ENCODE measurements at regions not wholly inside any gene's neighbourhood (a gene's known extent, or its start where the extent isn't known, plus 50 kb on each side); places are given as distances from the start of the nearest gene placed in this dataset.

DNA sequence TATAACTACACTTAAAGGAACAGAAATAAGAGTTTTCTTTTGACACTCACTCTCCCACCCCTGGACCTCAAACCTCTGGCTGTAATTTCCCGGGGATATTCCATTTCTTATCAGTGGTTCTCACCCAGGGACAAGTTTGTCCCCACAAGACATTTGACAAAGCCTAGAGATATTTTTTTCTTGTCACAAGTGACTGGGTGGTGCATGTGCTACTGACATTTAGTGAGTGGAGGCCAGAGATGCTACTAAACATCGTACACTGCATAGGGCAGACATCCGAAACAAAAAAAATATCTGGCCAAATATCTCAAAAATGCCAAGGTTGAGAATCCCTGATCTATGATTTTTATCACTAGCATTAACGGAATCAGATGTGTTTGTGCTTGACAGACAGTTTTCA lies 168.0 kb upstream of the FRMD4B start:
- Histone ChIP-seq H3K36me3 (ENCODE audit: insufficient read depth, low read length) (no peaks in the 10 kb centered on the region), H3K9me2 (ENCODE audit: insufficient read depth, low read length) (no peaks in the 10 kb centered on the region), H3K9me3 (ENCODE audit: low read length) (no peaks in the 10 kb centered on the region), H3K79me2 (replicated peaks; ENCODE audit: insufficient read depth, low read length) (no peaks in the 10 kb centered on the region), H4K20me1 (ENCODE audit: insufficient read depth) (no peaks in the 10 kb centered on the region), H3K9ac (ENCODE audit: low read length) (no peak overlapping the region), H3F3A (ENCODE audit: insufficient read depth, low read length, poor library complexity, severe bottlenecking) (no peaks in the 10 kb centered on the region), H3K4me2 (ENCODE audit: low read length) (no peak overlapping the region), H3K4me3 (ENCODE audit: low read length) (no peak overlapping the region), H3K27ac (ENCODE audit: low read length) (no peak overlapping the region), H3K27me3 (ENCODE audit: insufficient read depth, low read depth, low read length) (no peaks in the 10 kb centered on the region), H2AFZ (ENCODE audit: low read depth, low read length) (no peak overlapping the region)
- TF ChIP-seq TAF1 (IDR thresholded peaks at IDR 0.05; ENCODE audit: low read depth) = no peak
- TF ChIP-seq SMC3 (conservative IDR thresholded peaks at IDR 0.05; ENCODE audit: poor library complexity) = no peak
- TF ChIP-seq, protein P1, sequence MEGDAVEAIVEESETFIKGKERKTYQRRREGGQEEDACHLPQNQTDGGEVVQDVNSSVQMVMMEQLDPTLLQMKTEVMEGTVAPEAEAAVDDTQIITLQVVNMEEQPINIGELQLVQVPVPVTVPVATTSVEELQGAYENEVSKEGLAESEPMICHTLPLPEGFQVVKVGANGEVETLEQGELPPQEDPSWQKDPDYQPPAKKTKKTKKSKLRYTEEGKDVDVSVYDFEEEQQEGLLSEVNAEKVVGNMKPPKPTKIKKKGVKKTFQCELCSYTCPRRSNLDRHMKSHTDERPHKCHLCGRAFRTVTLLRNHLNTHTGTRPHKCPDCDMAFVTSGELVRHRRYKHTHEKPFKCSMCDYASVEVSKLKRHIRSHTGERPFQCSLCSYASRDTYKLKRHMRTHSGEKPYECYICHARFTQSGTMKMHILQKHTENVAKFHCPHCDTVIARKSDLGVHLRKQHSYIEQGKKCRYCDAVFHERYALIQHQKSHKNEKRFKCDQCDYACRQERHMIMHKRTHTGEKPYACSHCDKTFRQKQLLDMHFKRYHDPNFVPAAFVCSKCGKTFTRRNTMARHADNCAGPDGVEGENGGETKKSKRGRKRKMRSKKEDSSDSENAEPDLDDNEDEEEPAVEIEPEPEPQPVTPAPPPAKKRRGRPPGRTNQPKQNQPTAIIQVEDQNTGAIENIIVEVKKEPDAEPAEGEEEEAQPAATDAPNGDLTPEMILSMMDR (IDR thresholded peaks at IDR 0.05; ENCODE audit: poor library complexity, severe bottlenecking) = no peak
- no peak for TF ChIP-seq RAD21 (conservative IDR thresholded peaks at IDR 0.05)
- no peak for TF ChIP-seq EZH2 (IDR thresholded peaks at IDR 0.05; ENCODE audit: borderline replicate concordance, insufficient read depth, low read length, poor library complexity, severe bottlenecking)
- no peak for TF ChIP-seq MXI1 (conservative IDR thresholded peaks at IDR 0.05; ENCODE audit: poor library complexity, severe bottlenecking)
- TF ChIP-seq, protein P2, sequence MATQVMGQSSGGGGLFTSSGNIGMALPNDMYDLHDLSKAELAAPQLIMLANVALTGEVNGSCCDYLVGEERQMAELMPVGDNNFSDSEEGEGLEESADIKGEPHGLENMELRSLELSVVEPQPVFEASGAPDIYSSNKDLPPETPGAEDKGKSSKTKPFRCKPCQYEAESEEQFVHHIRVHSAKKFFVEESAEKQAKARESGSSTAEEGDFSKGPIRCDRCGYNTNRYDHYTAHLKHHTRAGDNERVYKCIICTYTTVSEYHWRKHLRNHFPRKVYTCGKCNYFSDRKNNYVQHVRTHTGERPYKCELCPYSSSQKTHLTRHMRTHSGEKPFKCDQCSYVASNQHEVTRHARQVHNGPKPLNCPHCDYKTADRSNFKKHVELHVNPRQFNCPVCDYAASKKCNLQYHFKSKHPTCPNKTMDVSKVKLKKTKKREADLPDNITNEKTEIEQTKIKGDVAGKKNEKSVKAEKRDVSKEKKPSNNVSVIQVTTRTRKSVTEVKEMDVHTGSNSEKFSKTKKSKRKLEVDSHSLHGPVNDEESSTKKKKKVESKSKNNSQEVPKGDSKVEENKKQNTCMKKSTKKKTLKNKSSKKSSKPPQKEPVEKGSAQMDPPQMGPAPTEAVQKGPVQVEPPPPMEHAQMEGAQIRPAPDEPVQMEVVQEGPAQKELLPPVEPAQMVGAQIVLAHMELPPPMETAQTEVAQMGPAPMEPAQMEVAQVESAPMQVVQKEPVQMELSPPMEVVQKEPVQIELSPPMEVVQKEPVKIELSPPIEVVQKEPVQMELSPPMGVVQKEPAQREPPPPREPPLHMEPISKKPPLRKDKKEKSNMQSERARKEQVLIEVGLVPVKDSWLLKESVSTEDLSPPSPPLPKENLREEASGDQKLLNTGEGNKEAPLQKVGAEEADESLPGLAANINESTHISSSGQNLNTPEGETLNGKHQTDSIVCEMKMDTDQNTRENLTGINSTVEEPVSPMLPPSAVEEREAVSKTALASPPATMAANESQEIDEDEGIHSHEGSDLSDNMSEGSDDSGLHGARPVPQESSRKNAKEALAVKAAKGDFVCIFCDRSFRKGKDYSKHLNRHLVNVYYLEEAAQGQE (IDR thresholded peaks at IDR 0.05; ENCODE audit: borderline replicate concordance) = no peak
- no peak for TF ChIP-seq EP300 (conservative IDR thresholded peaks at IDR 0.05; ENCODE audit: poor library complexity, severe bottlenecking)
- TF ChIP-seq POLR2AphosphoS5 (IDR thresholded peaks at IDR 0.05) = no peak

DNA sequence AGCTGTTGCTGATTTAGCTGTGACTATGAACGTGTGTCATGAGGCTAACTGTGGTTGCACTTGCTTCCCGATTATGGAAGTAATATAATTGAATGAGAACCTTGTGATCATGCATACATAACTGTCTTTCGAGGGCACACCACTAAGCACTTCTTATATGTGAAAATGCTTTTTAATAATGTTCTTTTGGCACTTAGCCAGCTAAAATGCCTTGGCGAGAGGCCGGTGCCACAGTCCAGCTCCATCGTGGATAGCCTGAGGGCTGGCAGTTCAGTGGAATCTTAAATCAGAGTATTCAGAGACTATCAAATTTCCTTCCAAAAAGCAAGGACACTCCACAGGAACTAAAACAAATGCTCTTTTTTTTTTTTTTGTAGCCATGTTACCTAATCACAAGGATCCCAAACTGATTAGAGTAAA lies 161.6 kb upstream of the FRMD4B start:
- Histone ChIP-seq H3K36me3 (ENCODE audit: insufficient read depth, low read length) (no peaks in the 10 kb centered on the region), H3K4me2 (ENCODE audit: low read length) (no peak overlapping the region), H4K20me1 (ENCODE audit: insufficient read depth) (no peaks in the 10 kb centered on the region), H3K9me2 (ENCODE audit: insufficient read depth, low read length) (no peaks in the 10 kb centered on the region), H3K27ac (ENCODE audit: low read length) (no peak overlapping the region), H3K27me3 (ENCODE audit: insufficient read depth, low read depth, low read length) (peaks cover 9% of the 10 kb centered on the region), H2AFZ (ENCODE audit: low read depth, low read length) (no peak overlapping the region), H3K4me3 (ENCODE audit: low read length) (no peak overlapping the region), H3K9me3 (ENCODE audit: low read length) (no peaks in the 10 kb centered on the region), H3K79me2 (replicated peaks; ENCODE audit: insufficient read depth, low read length) (no peaks in the 10 kb centered on the region), H3F3A (ENCODE audit: insufficient read depth, low read length, poor library complexity, severe bottlenecking) (no peaks in the 10 kb centered on the region), H3K9ac (ENCODE audit: low read length) (no peak overlapping the region)
- TF ChIP-seq EP300 (conservative IDR thresholded peaks at IDR 0.05; ENCODE audit: poor library complexity, severe bottlenecking) (no peak), EZH2 (IDR thresholded peaks at IDR 0.05; ENCODE audit: borderline replicate concordance, insufficient read depth, low read length, poor library complexity, severe bottlenecking) (no peak), POLR2AphosphoS5 (IDR thresholded peaks at IDR 0.05) (no peak), SMC3 (conservative IDR thresholded peaks at IDR 0.05; ENCODE audit: poor library complexity) (no peak), MXI1 (conservative IDR thresholded peaks at IDR 0.05; ENCODE audit: poor library complexity, severe bottlenecking) (no peak), TAF1 (IDR thresholded peaks at IDR 0.05; ENCODE audit: low read depth) (no peak), RAD21 (conservative IDR thresholded peaks at IDR 0.05) (no peak)
- TF ChIP-seq, protein P2 (IDR thresholded peaks at IDR 0.05; ENCODE audit: borderline replicate concordance) = no peak
- TF ChIP-seq, protein P1 (IDR thresholded peaks at IDR 0.05; ENCODE audit: poor library complexity, severe bottlenecking) = no peak

All from neural cell (in vitro differentiated cells).